Loucy (cell line): ENCODE measurements at regions not wholly inside any gene's neighbourhood (a gene's known extent, or its start where the extent isn't known, plus 50 kb on each side); places are given as distances from the start of the nearest gene placed in this dataset.

Experiments used
- H2AFZ ChIP-seq: fragments of 200-600 bp; sonication (generic); 2 replicates; pipeline ENCODE4 v1.6.0; 2016; ENCODE audit warnings: antibody characterized with exemption, mild to moderate bottlenecking, low read length, moderate library complexity
- H3F3A ChIP-seq: fragments of 200-600 bp; 2 replicates; pipeline ENCODE4 v1.6.0; 2016; ENCODE audit warnings: antibody characterized with exemption, low read depth, mild to moderate bottlenecking
- H3K27me3 ChIP-seq: fragments of 200-600 bp; sonication (generic); 2 replicates; pipeline ENCODE4 v1.6.1; 2014; ENCODE audit warnings: low read length, mild to moderate bottlenecking; ENCODE audit not compliant: insufficient read depth, poor library complexity, severe bottlenecking
- H3K36me3 ChIP-seq: fragments of 200-600 bp; sonication (generic); 2 replicates; pipeline ENCODE4 v1.6.1; 2016; ENCODE audit warnings: low read length; ENCODE audit not compliant: insufficient read depth
- H3K4me1 ChIP-seq: fragments of 200-600 bp; sonication (generic); 2 replicates; pipeline ENCODE4 v1.5.1; 2014; ENCODE audit warnings: low read length, mild to moderate bottlenecking; ENCODE audit not compliant: insufficient read depth, poor library complexity, severe bottlenecking
- H3K4me2 ChIP-seq: fragments of 200-600 bp; sonication (generic); 2 replicates; pipeline ENCODE4 v1.6.0; 2014; ENCODE audit warnings: antibody characterized with exemption, low read length, low read depth, mild to moderate bottlenecking; ENCODE audit not compliant: poor library complexity, severe bottlenecking
- H3K4me3 ChIP-seq: fragments of 200-600 bp; sonication (generic); 2 replicates; pipeline ENCODE4 v1.5.1; 2014; ENCODE audit warnings: low read length, mild to moderate bottlenecking, mixed read lengths; ENCODE audit not compliant: poor library complexity, severe bottlenecking
- H3K79me2 ChIP-seq: fragments of 200-600 bp; sonication (generic); 2 replicates; pipeline ENCODE4 v1.6.1; 2014; ENCODE audit warnings: low read length; ENCODE audit not compliant: insufficient read depth
- H3K9ac ChIP-seq: fragments of 200-600 bp; sonication (generic); 2 replicates; pipeline ENCODE4 v1.6.0; 2014; ENCODE audit warnings: mild to moderate bottlenecking, low read depth, low read length, moderate library complexity; ENCODE audit not compliant: poor library complexity, severe bottlenecking
- H3K9me2 ChIP-seq: fragments of 200-600 bp; sonication (generic); replicated peaks from 2 replicates; pipeline ENCODE4 v1.6.1; 2016; ENCODE audit warnings: low read depth, low read length, mixed read lengths
- H3K9me3 ChIP-seq: fragments of 200-600 bp; sonication (generic); 2 replicates; pipeline ENCODE4 v1.6.1; 2014; ENCODE audit warnings: mild to moderate bottlenecking, antibody characterized with exemption, low read length, low read depth; ENCODE audit not compliant: insufficient read depth
- H4K20me1 ChIP-seq: fragments of 200-600 bp; sonication (generic); 2 replicates; pipeline ENCODE4 v1.6.0; 2014; ENCODE audit warnings: antibody characterized with exemption, low read length, mild to moderate bottlenecking; ENCODE audit not compliant: insufficient read depth, poor library complexity, severe bottlenecking
- CTCF ChIP-seq: fragments of 200-600 bp; sonication (generic); conservative IDR thresholded peaks from 2 replicates; pipeline ENCODE4 v1.5.1; 2014; ENCODE audit warnings: mild to moderate bottlenecking, antibody characterized with exemption, low read length
- EZH2phosphoT487 ChIP-seq: fragments of 200-600 bp; IDR thresholded peaks from 2 replicates; pipeline ENCODE4 v1.6.1; 2018; ENCODE audit warnings: antibody characterized with exemption, mild to moderate bottlenecking, moderate library complexity, borderline replicate concordance

GRCh38 chr14:104311358-104311757 lies 173.0 kb downstream of the KIF26A start:
- Histone ChIP-seq H3K27me3 (no peaks in the 10 kb centered on the region), H4K20me1 (no peaks in the 10 kb centered on the region), H3K9me3 (peaks cover 11% of the 10 kb centered on the region; the same call in 1 of the 2 replicates), H3K36me3 (no peaks in the 10 kb centered on the region), H3K4me3 (no peak overlapping the region), H3K4me2 (no peak overlapping the region), H3K9ac (no peak overlapping the region), H3K9me2 (no peaks in the 10 kb centered on the region), H2AFZ (no peak overlapping the region), H3K79me2 (no peaks in the 10 kb centered on the region), H3F3A (no peaks in the 10 kb centered on the region), H3K4me1 (no peaks in the 10 kb centered on the region)
- TF ChIP-seq CTCF: no peak
- no peak for TF ChIP-seq EZH2phosphoT487

GRCh38 chr14:104313674-104314073 lies 175.3 kb downstream of the KIF26A start:
- no peak overlapping the region for H3K4me3 ChIP-seq
- H3K36me3 ChIP-seq: no peaks in the 10 kb centered on the region
- no peak overlapping the region for H3K4me2 ChIP-seq
- no peaks in the 10 kb centered on the region for H4K20me1 ChIP-seq
- no peak overlapping the region for H3K9ac ChIP-seq
- H3K79me2 ChIP-seq: no peaks in the 10 kb centered on the region
- H3K27me3 ChIP-seq: no peaks in the 10 kb centered on the region
- H2AFZ ChIP-seq: no peak overlapping the region
- no peaks in the 10 kb centered on the region for H3F3A ChIP-seq
- no peak for TF ChIP-seq CTCF
- no peak for TF ChIP-seq EZH2phosphoT487
- no peaks in the 10 kb centered on the region for H3K9me2 ChIP-seq
- H3K9me3 ChIP-seq: peaks cover 3% of the 10 kb centered on the region; the same call in 1 of the 2 replicates
- no peaks in the 10 kb centered on the region for H3K4me1 ChIP-seq

- H3K9me3 ChIP-seq: no peaks in the 10 kb centered on the region
- TF ChIP-seq EZH2phosphoT487 (no peak), CTCF (no peak)
- no peak overlapping the region for H2AFZ ChIP-seq
- no peak overlapping the region for H3K4me2 ChIP-seq
- no peaks in the 10 kb centered on the region for H3K36me3 ChIP-seq
- no peaks in the 10 kb centered on the region for H3K9me2 ChIP-seq
- H3K9ac ChIP-seq: no peak overlapping the region
- no peaks in the 10 kb centered on the region for H3K79me2 ChIP-seq
- H3F3A ChIP-seq: no peaks in the 10 kb centered on the region
- H3K27me3 ChIP-seq: no peaks in the 10 kb centered on the region
- no peaks in the 10 kb centered on the region for H4K20me1 ChIP-seq
- H3K4me3 ChIP-seq: no peak overlapping the region
- no peaks in the 10 kb centered on the region for H3K4me1 ChIP-seq
Observed at GRCh38 chr14:104314251-104314941, 176.0 kb downstream of the KIF26A start.
